GM23338 (cell line): ENCODE measurements at regions not wholly inside any gene's neighbourhood (a gene's known extent, or its start where the extent isn't known, plus 50 kb on each side); places are given as distances from the start of the nearest gene placed in this dataset.

Experiments used
- ATAC-seq: fragments of 200-7000 bp; cut with Tn5 transposase; 3 replicates; pipeline ENCODE4 v1.9.1; 2020
- DNase-seq: peaks from one replicate; pipeline ENCODE4 v3.0.0-alpha.2; 2015; ENCODE audit warnings: low spot score
- H2AFZ ChIP-seq: fragments of 200-600 bp; sonication (generic); 2 replicates; pipeline ENCODE4 v1.8.0; 2016; ENCODE audit warnings: antibody characterized with exemption, mild to moderate bottlenecking, moderate library complexity
- H3F3A ChIP-seq: fragments of 200-600 bp; sonication (generic); replicated peaks from 2 replicates; pipeline ENCODE4 v1.8.0; 2017; ENCODE audit warnings: antibody characterized with exemption, mixed run types, low read depth
- H3K27ac ChIP-seq: fragments of 200-600 bp; sonication (generic); 2 replicates; pipeline ENCODE4 v1.6.1; 2016; ENCODE audit warnings: low read depth
- H3K27me3 ChIP-seq: fragments of 200-600 bp; sonication (generic); 2 replicates; pipeline ENCODE4 v1.8.0; 2016; ENCODE audit warnings: mild to moderate bottlenecking, mixed run types, moderate library complexity; ENCODE audit not compliant: insufficient read depth
- H3K36me3 ChIP-seq: fragments of 200-600 bp; sonication (generic); 2 replicates; pipeline ENCODE4 v1.8.0; 2016; ENCODE audit warnings: mild to moderate bottlenecking; ENCODE audit not compliant: insufficient read depth
- H3K4me1 ChIP-seq: fragments of 200-600 bp; sonication (generic); 2 replicates; pipeline ENCODE4 v1.8.0; 2016; ENCODE audit warnings: mild to moderate bottlenecking, moderate library complexity; ENCODE audit not compliant: insufficient read depth
- H3K4me2 ChIP-seq: fragments of 200-600 bp; sonication (generic); 2 replicates; pipeline ENCODE4 v1.7.1; 2017; ENCODE audit warnings: mixed run types
- H3K4me3 ChIP-seq: fragments of 200-600 bp; sonication (generic); 2 replicates; pipeline ENCODE4 v1.6.1; 2016; ENCODE audit warnings: mixed run types
- H3K79me2 ChIP-seq: fragments of 200-600 bp; sonication (generic); replicated peaks from 2 replicates; pipeline ENCODE4 v1.8.0; 2017; ENCODE audit warnings: mild to moderate bottlenecking; ENCODE audit not compliant: insufficient read depth
- H3K9me2 ChIP-seq: fragments of 200-600 bp; sonication (generic); 2 replicates; pipeline ENCODE4 v1.8.0; 2017; ENCODE audit not compliant: insufficient read depth
- H4K20me1 ChIP-seq: fragments of 200-600 bp; sonication (generic); replicated peaks from 2 replicates; pipeline ENCODE4 v1.8.0; 2017; ENCODE audit warnings: mild to moderate bottlenecking; ENCODE audit not compliant: insufficient read depth
- H3K27ac Mint-ChIP-seq: 2 replicates; pipeline ENCODE4 v1.8.0; 2020; ENCODE audit warnings: inconsistent platforms, mild to moderate bottlenecking, moderate library complexity, mixed read lengths
- H3K27me3 Mint-ChIP-seq: 3 replicates; pipeline ENCODE4 v1.8.0; 2022; ENCODE audit warnings: low read depth, mild to moderate bottlenecking, moderate library complexity, mixed read lengths, inconsistent platforms; ENCODE audit not compliant: insufficient read depth, poor library complexity
- H3K36me3 Mint-ChIP-seq: 3 replicates; pipeline ENCODE4 v1.8.0; 2021; ENCODE audit warnings: low read depth, mild to moderate bottlenecking, inconsistent platforms, moderate library complexity, mixed read lengths
- H3K4me1 Mint-ChIP-seq: 3 replicates; pipeline ENCODE4 v1.8.0; 2020; ENCODE audit warnings: mild to moderate bottlenecking, inconsistent platforms, mixed read lengths
- H3K4me3 Mint-ChIP-seq: 3 replicates; pipeline ENCODE4 v1.8.0; 2021; ENCODE audit warnings: moderate library complexity, mild to moderate bottlenecking, inconsistent platforms, mixed read lengths
- H3K9me3 Mint-ChIP-seq: 3 replicates; pipeline ENCODE4 v1.8.0; 2020; ENCODE audit warnings: moderate library complexity, mild to moderate bottlenecking, inconsistent platforms, mixed read lengths
- CTCF ChIP-seq, 2 experiments: fragments of 200-600 bp in 1 of 2; sonication (generic) in 1 of 2; conservative IDR thresholded peaks; 2 replicates each; pipeline versions ENCODE4 v1.5.1 to v1.6.1; 2016 to 2017; ENCODE audit warnings: antibody characterized with exemption in 2 of 2, low read depth in 2 of 2, mild to moderate bottlenecking in 2 of 2, moderate library complexity in 1 of 2
- ETS1 ChIP-seq: IDR thresholded peaks from 2 replicates; pipeline ENCODE4 v1.6.1; 2016; ENCODE audit warnings: antibody characterized with exemption
- EZH2phosphoT487 ChIP-seq: fragments of 200-600 bp; sonication (generic); IDR thresholded peaks from one replicate; pipeline ENCODE4 v1.8.1; 2018; ENCODE audit warnings: antibody characterized with exemption; ENCODE audit not compliant: unreplicated experiment
- POLR2AphosphoS5 ChIP-seq: IDR thresholded peaks from 2 replicates; pipeline ENCODE4 v1.6.1; 2016; ENCODE audit warnings: antibody characterized with exemption, low read depth
- REST ChIP-seq: IDR thresholded peaks from one replicate; pipeline ENCODE4 v1.6.1; 2018; ENCODE audit warnings: antibody characterized with exemption; ENCODE audit not compliant: unreplicated experiment
- ZNF114 ChIP-seq: fragments of 250-450 bp; sonication (Bioruptor Pico); IDR thresholded peaks from 2 replicates; pipeline ENCODE4 v1.5.0; 2020; ENCODE audit warnings: mild to moderate bottlenecking, moderate library complexity
- ZNF331 ChIP-seq: fragments of 250-450 bp; sonication (Bioruptor Pico); IDR thresholded peaks from 2 replicates; pipeline ENCODE4 v1.5.0; 2020; ENCODE audit warnings: low read depth, mild to moderate bottlenecking, moderate library complexity
- ZNF462 ChIP-seq: fragments of 250-450 bp; sonication (Bioruptor Pico); IDR thresholded peaks from 2 replicates; pipeline ENCODE4 v1.5.0; 2020; ENCODE audit warnings: mild to moderate bottlenecking, moderate library complexity

GRCh38 chr1:218698141-218698540 lies 353.0 kb downstream of the TGFB2 start:
- Histone ChIP-seq H3K4me3 (no peak overlapping the region), H3F3A (no peaks in the 10 kb centered on the region), H3K9me2 (no peaks in the 10 kb centered on the region), H3K4me1 (peaks cover 12% of the 10 kb centered on the region), H3K4me2 (no peak overlapping the region), H3K27me3 (no peaks in the 10 kb centered on the region), H3K36me3 (no peaks in the 10 kb centered on the region), H3K79me2 (no peaks in the 10 kb centered on the region), H3K27ac (no peak overlapping the region), H4K20me1 (no peaks in the 10 kb centered on the region), H2AFZ (no peak overlapping the region)
- no peak for TF ChIP-seq ZNF114
- no peak for TF ChIP-seq EZH2phosphoT487
- TF ChIP-seq ZNF331 (CRISPR knock-in tag), result no peak
- TF ChIP-seq REST, result no peak
- TF ChIP-seq CTCF (conservative IDR thresholded peaks at IDR 0.05; ENCODE audit: low read depth in 2 of 2), result no peak
- no peak for TF ChIP-seq POLR2AphosphoS5
- no peak for ATAC-seq
- H3K27ac Mint-ChIP-seq, result no peak overlapping the region
- H3K4me3 Mint-ChIP-seq, result no peak overlapping the region
- peaks cover 11% of the 10 kb centered on the region for H3K4me1 Mint-ChIP-seq
- H3K9me3 Mint-ChIP-seq, result no peaks in the 10 kb centered on the region
- no peaks in the 10 kb centered on the region for H3K27me3 Mint-ChIP-seq
- DNase-seq, result no peak
- H3K36me3 Mint-ChIP-seq, result no peaks in the 10 kb centered on the region

- H3K9me2 ChIP-seq, result no peaks in the 10 kb centered on the region
- H3K27me3 Mint-ChIP-seq, result no peaks in the 10 kb centered on the region
- H3K36me3 ChIP-seq, result no peaks in the 10 kb centered on the region
- DNase-seq, result no peak
- H3K4me2 ChIP-seq, result no peak overlapping the region
- H3K27me3 ChIP-seq, result no peaks in the 10 kb centered on the region
- H3K27ac ChIP-seq, result no peak overlapping the region
- H3K4me1 ChIP-seq, result peaks cover 4% of the 10 kb centered on the region
- no peaks in the 10 kb centered on the region for H3K79me2 ChIP-seq
- peaks cover 8% of the 10 kb centered on the region for H3K4me1 Mint-ChIP-seq
- H4K20me1 ChIP-seq, result no peaks in the 10 kb centered on the region
- no peaks in the 10 kb centered on the region for H3F3A ChIP-seq
- H2AFZ ChIP-seq, result no peak overlapping the region
- no peak overlapping the region for H3K4me3 ChIP-seq
- ATAC-seq, result no peak
- no peaks in the 10 kb centered on the region for H3K9me3 Mint-ChIP-seq
- no peaks in the 10 kb centered on the region for H3K36me3 Mint-ChIP-seq
- no peak overlapping the region for H3K27ac Mint-ChIP-seq
- no peak overlapping the region for H3K4me3 Mint-ChIP-seq
- no peak for TF ChIP-seq ZNF462 (CRISPR knock-in tag)
- no peak for TF ChIP-seq ETS1
- TF ChIP-seq POLR2AphosphoS5, result no peak
These were observed 354.3 kb downstream of the TGFB2 start for GRCh38 chr1:218699421-218699820.
